Activated T-helper 2 cell treated with anti-CD3 and anti-CD28 coated beads, Interferon-gamma antibody, Interleukin-2, Interleukin-4, amounts not matched to agents 10 μg/mL and 5 μg/mL and 100 μg/mL, durations not matched to agents 14 hours and 24 hours and 36 hours (primary cell): ENCODE measurements at regions not wholly inside any gene's neighbourhood (a gene's known extent, or its start where the extent isn't known, plus 50 kb on each side); places are given as distances from the start of the nearest gene placed in this dataset.

Experiments
- DNase-seq: peaks from one replicate; pipeline ENCODE4 v3.0.0; 2021; ENCODE audit warnings: low spot score
- H3K27ac Mint-ChIP-seq: one replicate; pipeline ENCODE4 v1.8.0; 2021; ENCODE audit warnings: mixed read lengths
- H3K27me3 Mint-ChIP-seq: one replicate; pipeline ENCODE4 v1.8.0; 2021; ENCODE audit warnings: low read depth, mixed read lengths
- H3K36me3 Mint-ChIP-seq: one replicate; pipeline ENCODE4 v1.8.0; 2021; ENCODE audit warnings: low read depth, mixed read lengths
- H3K4me1 Mint-ChIP-seq: one replicate; pipeline ENCODE4 v1.8.0; 2021; ENCODE audit warnings: low read depth, mixed read lengths
- H3K4me3 Mint-ChIP-seq: one replicate; pipeline ENCODE4 v1.8.0; 2021; ENCODE audit warnings: low read depth, mild to moderate bottlenecking, moderate library complexity, mixed read lengths
- H3K9me3 Mint-ChIP-seq: one replicate; pipeline ENCODE4 v1.8.0; 2021; ENCODE audit warnings: mixed read lengths
- intact Hi-C: fragments of 100-400 bp; cut with micrococcal nuclease; formaldehyde crosslinking; loops from one replicate; pipeline ENCODE4 v1.15.1; 2023

DNA sequence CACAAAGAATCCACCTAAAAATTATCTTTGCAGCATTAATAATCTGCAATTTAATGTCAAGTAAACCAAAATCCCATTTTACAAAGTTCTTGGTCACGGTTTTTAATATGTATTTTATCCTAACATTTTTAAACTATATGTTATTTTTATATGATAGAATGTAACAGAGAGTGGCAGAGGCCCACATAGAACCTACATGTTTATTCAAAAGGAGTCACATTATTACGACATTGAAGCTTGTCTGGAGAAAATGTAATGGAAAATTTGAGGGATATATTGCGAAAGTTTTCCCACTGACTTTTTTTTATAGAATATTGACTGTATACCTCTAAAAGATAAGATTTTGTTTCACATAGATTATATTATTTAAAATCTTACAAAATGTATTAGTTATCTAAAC lies 89.7 kb upstream of the COL3A1 start:
- H3K4me3 Mint-ChIP-seq, result no peak overlapping the region
- peaks cover 6% of the 10 kb centered on the region for H3K9me3 Mint-ChIP-seq
- DNase-seq, result no peak
- H3K27ac Mint-ChIP-seq, result no peak overlapping the region
- H3K36me3 Mint-ChIP-seq, result no peaks in the 10 kb centered on the region
- intact Hi-C loops, result no loop called here
- H3K27me3 Mint-ChIP-seq, result no peaks in the 10 kb centered on the region
- peaks cover 3% of the 10 kb centered on the region for H3K4me1 Mint-ChIP-seq

DNA sequence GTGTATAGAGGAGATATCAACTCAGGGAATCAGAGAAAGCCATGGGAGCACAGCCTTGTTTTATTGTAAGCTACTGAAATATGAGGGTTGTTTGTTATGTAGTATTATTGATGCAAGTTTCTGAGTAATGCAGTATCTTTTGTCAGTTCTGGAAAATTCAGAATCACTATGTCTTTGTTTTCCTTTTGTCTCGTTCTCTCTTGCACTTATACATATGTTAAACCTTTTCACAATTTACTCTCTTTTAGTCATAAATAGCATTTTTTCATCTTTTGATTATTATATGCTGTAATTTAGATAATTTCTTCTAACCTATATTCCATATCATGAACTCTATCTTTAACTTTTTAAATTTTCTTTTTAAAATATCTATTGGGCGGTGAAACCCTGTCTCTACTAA lies 85.0 kb upstream of the COL3A1 start:
- Mint-ChIP-seq H3K4me1 (no peaks in the 10 kb centered on the region), H3K27me3 (no peaks in the 10 kb centered on the region), H3K27ac (no peak overlapping the region), H3K9me3 (peaks cover 6% of the 10 kb centered on the region), H3K4me3 (no peak overlapping the region), H3K36me3 (no peaks in the 10 kb centered on the region)
- no peak for DNase-seq
- intact Hi-C loops, result no loop called here

DNA sequence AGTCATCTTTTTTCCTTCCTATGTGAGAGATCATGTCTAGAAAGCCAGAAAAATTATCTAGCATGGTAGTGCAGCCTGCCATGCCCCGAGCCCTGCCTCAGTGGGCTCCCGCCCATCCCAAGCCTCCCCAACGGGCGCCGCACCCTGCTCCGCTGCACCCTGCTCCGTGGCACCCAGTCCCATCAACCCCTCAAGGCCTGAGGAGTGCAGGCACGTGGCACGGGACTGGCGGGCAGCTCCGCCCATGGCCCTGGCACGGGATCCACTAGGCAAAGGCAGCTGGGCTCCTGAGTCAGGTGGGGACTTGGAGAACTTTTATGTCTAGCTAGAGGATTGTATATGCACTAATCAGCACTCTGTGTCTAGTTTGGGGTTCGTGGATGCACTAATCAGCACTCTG lies 83.4 kb upstream of the COL3A1 start:
- no peak overlapping the region for H3K4me3 Mint-ChIP-seq
- intact Hi-C loops, result no loop called here

GRCh38 chr2:188892636-188893035 lies 81.5 kb upstream of the COL3A1 start:
- intact Hi-C loops, result no loop called here
- Mint-ChIP-seq H3K4me3 (no peak overlapping the region), H3K4me1 (no peaks in the 10 kb centered on the region), H3K9me3 (peaks cover 6% of the 10 kb centered on the region), H3K36me3 (no peaks in the 10 kb centered on the region), H3K27me3 (no peaks in the 10 kb centered on the region), H3K27ac (no peak overlapping the region)
- no peak for DNase-seq

More for the DNA sequence above, 83.4 kb upstream of the COL3A1 start:
- H3K4me1 Mint-ChIP-seq, result no peaks in the 10 kb centered on the region
- H3K36me3 Mint-ChIP-seq, result no peaks in the 10 kb centered on the region
- no peaks in the 10 kb centered on the region for H3K27me3 Mint-ChIP-seq
- no peak for DNase-seq
- H3K9me3 Mint-ChIP-seq, result peaks cover 6% of the 10 kb centered on the region
- H3K27ac Mint-ChIP-seq, result no peak overlapping the region

- Mint-ChIP-seq H3K4me1 (no peaks in the 10 kb centered on the region), H3K36me3 (no peaks in the 10 kb centered on the region)
These were observed 80.2 kb upstream of the COL3A1 start for GRCh38 chr2:188893972-188894371.

DNA sequence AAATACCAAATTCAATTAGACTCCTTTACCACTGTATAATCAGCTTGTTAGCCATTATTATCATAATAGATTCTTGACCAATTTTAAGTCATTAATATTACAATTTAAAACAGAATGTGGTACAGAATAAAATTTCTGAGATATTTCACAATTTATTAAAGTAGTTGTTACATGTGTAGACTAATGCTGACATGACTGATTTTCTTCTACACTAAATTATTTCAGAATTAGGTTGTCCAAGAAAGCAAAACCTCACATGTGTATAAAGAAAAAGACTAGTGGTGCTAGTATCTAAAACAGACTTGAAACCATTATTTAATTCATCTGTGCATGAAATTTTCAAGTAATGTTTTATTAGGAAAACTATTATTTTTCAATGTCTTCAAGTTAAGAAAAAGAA lies 79.2 kb upstream of the COL3A1 start:
- Mint-ChIP-seq H3K4me3 (no peak overlapping the region), H3K27me3 (no peaks in the 10 kb centered on the region), H3K9me3 (no peaks in the 10 kb centered on the region), H3K27ac (no peak overlapping the region), H3K36me3 (no peaks in the 10 kb centered on the region), H3K4me1 (no peaks in the 10 kb centered on the region)
- DNase-seq, result no peak
- intact Hi-C loops, result no loop called here

More at GRCh38 chr2:188893972-188894371, 80.2 kb upstream of the COL3A1 start:
- no peak overlapping the region for H3K4me3 Mint-ChIP-seq
- H3K27ac Mint-ChIP-seq, result no peak overlapping the region
- intact Hi-C loops, result no loop called here
- DNase-seq, result no peak
- no peaks in the 10 kb centered on the region for H3K27me3 Mint-ChIP-seq
- H3K9me3 Mint-ChIP-seq, result peaks cover under 1% of the 10 kb centered on the region

- no peaks in the 10 kb centered on the region for H3K4me1 Mint-ChIP-seq
- intact Hi-C loops, result no loop called here
- no peaks in the 10 kb centered on the region for H3K27me3 Mint-ChIP-seq
- H3K36me3 Mint-ChIP-seq, result no peaks in the 10 kb centered on the region
- H3K9me3 Mint-ChIP-seq, result no peaks in the 10 kb centered on the region
- H3K27ac Mint-ChIP-seq, result no peak overlapping the region
- DNase-seq, result no peak
- H3K4me3 Mint-ChIP-seq, result no peak overlapping the region
These were observed 77.1 kb upstream of the COL3A1 start for GRCh38 chr2:188897096-188897495.

DNA sequence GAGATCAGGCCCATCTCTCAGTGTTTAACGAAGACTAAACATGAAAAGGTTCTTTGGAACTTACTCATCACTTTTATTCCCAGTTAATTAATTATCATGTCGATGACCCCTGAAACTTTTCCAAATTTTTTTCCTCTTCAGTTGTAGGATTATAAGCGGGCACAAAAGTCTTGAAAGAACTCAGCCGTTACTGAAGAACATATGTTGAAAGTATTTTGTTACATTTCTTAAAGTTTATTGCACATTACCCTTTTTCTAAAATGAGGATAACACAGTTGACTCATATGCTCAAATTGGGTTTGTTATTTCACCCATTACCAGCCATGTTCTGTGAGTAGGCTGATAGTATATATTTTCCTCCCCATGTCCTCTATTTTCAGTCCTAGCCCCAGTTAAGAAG lies 75.9 kb upstream of the COL3A1 start:
- intact Hi-C loops, result no loop called here
- DNase-seq, result no peak
- Mint-ChIP-seq H3K4me3 (no peak overlapping the region), H3K27ac (no peak overlapping the region), H3K27me3 (no peaks in the 10 kb centered on the region), H3K9me3 (no peaks in the 10 kb centered on the region), H3K36me3 (no peaks in the 10 kb centered on the region), H3K4me1 (no peaks in the 10 kb centered on the region)

- H3K4me1 Mint-ChIP-seq, result no peaks in the 10 kb centered on the region
- H3K27ac Mint-ChIP-seq, result no peak overlapping the region
- no peaks in the 10 kb centered on the region for H3K9me3 Mint-ChIP-seq
- H3K27me3 Mint-ChIP-seq, result no peaks in the 10 kb centered on the region
- H3K36me3 Mint-ChIP-seq, result no peaks in the 10 kb centered on the region
- no peak overlapping the region for H3K4me3 Mint-ChIP-seq
- no peak for DNase-seq
- intact Hi-C loops, result no loop called here
These were observed 71.2 kb upstream of the COL3A1 start for GRCh38 chr2:188902901-188903491.

DNA sequence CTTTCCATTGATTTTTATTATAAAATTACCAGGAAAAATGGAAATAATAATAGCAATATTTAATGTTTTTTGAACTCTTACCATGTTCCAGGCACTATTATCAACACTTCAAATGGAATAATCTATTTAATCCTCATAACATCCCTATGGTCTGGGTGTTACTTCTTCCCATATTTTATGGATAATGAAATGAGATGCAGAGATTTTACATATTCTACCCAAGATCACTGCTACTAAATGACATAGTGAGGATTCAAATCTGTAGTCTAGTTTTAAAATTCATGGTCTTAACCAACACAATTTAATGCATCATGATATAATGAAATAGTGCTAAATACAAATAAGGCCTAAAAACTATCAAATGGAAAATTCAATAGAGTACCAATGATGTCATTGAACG lies 70.4 kb upstream of the COL3A1 start:
- DNase-seq, result no peak

GRCh38 chr2:188909036-188909435 lies 65.1 kb upstream of the COL3A1 start:
- H3K27ac Mint-ChIP-seq, result no peak overlapping the region
- H3K36me3 Mint-ChIP-seq, result no peaks in the 10 kb centered on the region
- intact Hi-C loops, result no loop called here
- no peak for DNase-seq
- H3K9me3 Mint-ChIP-seq, result no peaks in the 10 kb centered on the region
- H3K4me1 Mint-ChIP-seq, result no peaks in the 10 kb centered on the region
- no peaks in the 10 kb centered on the region for H3K27me3 Mint-ChIP-seq
- no peak overlapping the region for H3K4me3 Mint-ChIP-seq

More for the DNA sequence above, 70.4 kb upstream of the COL3A1 start:
- Mint-ChIP-seq H3K4me1 (no peaks in the 10 kb centered on the region), H3K36me3 (no peaks in the 10 kb centered on the region), H3K27me3 (no peaks in the 10 kb centered on the region), H3K27ac (no peak overlapping the region), H3K4me3 (no peak overlapping the region), H3K9me3 (no peaks in the 10 kb centered on the region)
- intact Hi-C loops, result no loop called here

DNA sequence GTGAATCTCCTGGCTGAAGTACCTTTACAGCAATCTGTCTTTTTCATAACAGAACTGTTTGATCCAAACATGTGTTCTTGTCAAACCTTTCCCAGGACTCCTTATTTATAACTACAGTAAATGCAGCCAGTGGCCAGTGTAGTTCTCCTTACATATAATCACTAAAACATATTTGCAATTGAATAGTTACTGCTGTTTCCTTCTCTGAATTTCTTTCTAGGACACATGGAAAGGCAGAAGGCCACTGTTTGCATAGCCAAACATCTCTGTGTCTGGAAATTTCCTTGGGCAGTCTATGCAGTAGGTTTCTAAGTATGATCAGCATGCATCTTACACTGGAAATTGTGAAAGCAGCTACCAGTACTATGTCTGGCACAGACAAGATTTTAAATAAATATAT lies 57.4 kb upstream of the COL3A1 start:
- Mint-ChIP-seq H3K4me1 (no peaks in the 10 kb centered on the region), H3K27ac (no peak overlapping the region), H3K36me3 (no peaks in the 10 kb centered on the region), H3K4me3 (no peak overlapping the region), H3K9me3 (no peaks in the 10 kb centered on the region), H3K27me3 (no peaks in the 10 kb centered on the region)
- DNase-seq, result no peak
- intact Hi-C loops, result no loop called here

DNA sequence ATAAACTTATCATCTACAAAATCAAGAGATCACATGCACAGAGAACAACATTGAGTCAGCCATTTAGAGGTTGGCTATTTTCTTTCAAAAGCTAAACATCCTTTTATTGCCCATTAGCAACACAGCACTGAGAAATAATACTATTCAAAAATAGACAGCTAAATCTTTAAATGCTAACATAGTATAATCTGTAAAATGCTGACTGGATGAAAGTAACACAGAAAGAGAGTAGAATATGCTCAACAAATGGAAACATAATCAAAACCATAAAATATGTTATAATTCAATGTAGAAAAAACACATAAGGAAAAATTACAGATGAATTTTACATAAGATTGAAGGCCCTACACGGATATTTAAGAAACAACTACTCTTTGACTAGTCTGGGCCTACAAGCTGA lies 56.5 kb upstream of the COL3A1 start:
- no peaks in the 10 kb centered on the region for H3K9me3 Mint-ChIP-seq
- no peaks in the 10 kb centered on the region for H3K4me1 Mint-ChIP-seq
- H3K27me3 Mint-ChIP-seq, result no peaks in the 10 kb centered on the region
- H3K36me3 Mint-ChIP-seq, result no peaks in the 10 kb centered on the region
- H3K27ac Mint-ChIP-seq, result no peak overlapping the region
- H3K4me3 Mint-ChIP-seq, result no peak overlapping the region
- DNase-seq, result no peak
- intact Hi-C loops, result no loop called here

DNA sequence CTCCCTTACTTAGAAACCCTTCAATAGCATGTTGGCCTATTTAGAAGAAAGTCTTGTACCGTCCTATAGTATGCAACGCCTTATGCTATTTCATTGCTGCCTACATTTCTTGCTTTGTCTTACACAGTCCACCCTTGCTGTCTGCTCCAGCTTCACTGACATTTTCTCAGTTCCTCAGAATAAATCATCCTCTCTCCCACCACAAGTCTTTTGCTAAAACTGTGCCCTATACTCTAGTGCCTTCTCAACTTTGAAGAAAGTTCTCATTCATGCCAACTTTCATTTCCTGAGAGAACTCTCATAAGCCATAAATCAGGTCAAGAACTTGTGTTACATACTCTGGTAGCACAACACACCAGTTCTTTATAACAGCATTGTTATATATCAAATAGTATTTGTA lies 54.3 kb upstream of the COL3A1 start:
- DNase-seq, result no peak
- no peak overlapping the region for H3K27ac Mint-ChIP-seq
- no peaks in the 10 kb centered on the region for H3K4me1 Mint-ChIP-seq
- no peak overlapping the region for H3K4me3 Mint-ChIP-seq
- no peaks in the 10 kb centered on the region for H3K27me3 Mint-ChIP-seq
- intact Hi-C loops, result no loop called here
- H3K36me3 Mint-ChIP-seq, result no peaks in the 10 kb centered on the region
- no peaks in the 10 kb centered on the region for H3K9me3 Mint-ChIP-seq
